ENCODE measurements at regions not wholly inside any gene's neighbourhood (a gene's known extent, or its start where the extent isn't known, plus 50 kb on each side); places are given as distances from the start of the nearest gene placed in this dataset.

DNA sequence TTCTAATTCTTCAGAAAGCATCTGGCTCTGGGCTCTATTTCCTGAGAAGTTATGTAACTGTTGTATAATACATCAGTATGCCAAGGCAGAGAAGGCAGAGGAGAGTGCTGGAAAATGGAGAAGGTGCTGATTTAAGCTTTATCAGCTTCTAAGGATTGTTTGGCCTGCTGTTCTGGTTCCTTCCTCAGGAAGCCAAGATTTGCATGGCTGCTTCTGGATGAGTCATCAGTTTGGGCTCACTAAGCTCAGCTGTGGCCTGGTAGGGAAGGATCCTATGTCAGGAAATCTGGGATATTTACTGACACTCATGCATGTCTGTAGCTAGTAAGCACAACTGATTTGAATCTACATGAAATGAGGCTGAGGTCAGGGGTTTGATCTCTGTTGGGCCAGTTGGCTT, 73.2 kb upstream of the ADGRL4 start:
- TF ChIP-seq NFIC (IDR thresholded peaks at IDR 0.05) (peak; percentile 74), TEAD4 (IDR thresholded peaks at IDR 0.05) (peak; percentile 73), CEBPB (IDR thresholded peaks at IDR 0.05) (peak; percentile 33; the same call in 1 of the 2 replicates), EGR1 (IDR thresholded peaks at IDR 0.05) (no peak), MAX (IDR thresholded peaks at IDR 0.05) (peak; percentile 39; the same call in 1 of the 2 replicates), USF1 (IDR thresholded peaks at IDR 0.05) (no peak), TCF12 (IDR thresholded peaks at IDR 0.05; ENCODE audit: low read depth) (peak; percentile 92), REST (IDR thresholded peaks at IDR 0.05; ENCODE audit: low read depth) (no peak), FOXM1 (IDR thresholded peaks at IDR 0.05; ENCODE audit: borderline replicate concordance, low read depth) (peak; percentile 63; the same call in 1 of the 2 replicates), RAD21 (IDR thresholded peaks at IDR 0.05; ENCODE audit: low read depth) (peak; percentile 41; the same call in 1 of the 2 replicates), CREB1 (IDR thresholded peaks at IDR 0.05; ENCODE audit: low read depth) (no peak), ZBTB7A (IDR thresholded peaks at IDR 0.05; ENCODE audit: low read depth) (no peak), YY1 (IDR thresholded peaks at IDR 0.05; ENCODE audit: low read depth) (peak; percentile 54; the same call in 1 of the 2 replicates), TAF1 (IDR thresholded peaks at IDR 0.05; ENCODE audit: low read depth) (no peak), EP300 (IDR thresholded peaks at IDR 0.05; ENCODE audit: borderline replicate concordance) (peak; percentile 85; the same call in 1 of the 2 replicates)

GRCh38 chr1:79074975-79075374, 68.4 kb upstream of the ADGRL4 start:
- no peak for TF ChIP-seq USF1 (IDR thresholded peaks at IDR 0.05)
- TF ChIP-seq CREB1 (IDR thresholded peaks at IDR 0.05; ENCODE audit: low read depth) = no peak
- no peak for TF ChIP-seq RAD21 (IDR thresholded peaks at IDR 0.05; ENCODE audit: low read depth)
- TF ChIP-seq TAF1 (IDR thresholded peaks at IDR 0.05; ENCODE audit: low read depth) = no peak
- no peak for TF ChIP-seq EGR1 (IDR thresholded peaks at IDR 0.05)

DNA sequence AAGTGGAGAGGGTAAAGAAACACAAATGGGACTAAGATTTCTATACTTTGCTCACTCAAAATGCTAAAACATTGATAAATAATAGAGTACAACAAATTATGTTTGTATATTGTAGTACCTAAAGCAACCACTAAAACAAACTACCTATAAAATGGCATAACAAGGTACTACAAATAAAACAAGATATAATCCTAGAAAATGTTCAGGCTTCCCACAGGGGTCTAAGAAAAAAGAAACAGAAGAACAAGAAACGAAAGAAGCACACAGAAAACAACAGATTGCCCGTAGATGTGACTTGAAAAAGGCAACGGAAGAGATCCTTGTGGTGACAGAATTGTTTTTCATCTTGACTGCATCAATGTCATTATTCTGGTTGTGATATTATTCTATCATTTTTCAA, 63.3 kb upstream of the ADGRL4 start:
- no peak for TF ChIP-seq TAF1 (IDR thresholded peaks at IDR 0.05; ENCODE audit: low read depth)
- no peak for TF ChIP-seq TCF12 (IDR thresholded peaks at IDR 0.05; ENCODE audit: low read depth)
- no peak for TF ChIP-seq FOXM1 (IDR thresholded peaks at IDR 0.05; ENCODE audit: borderline replicate concordance, low read depth)
- no peak for TF ChIP-seq EP300 (IDR thresholded peaks at IDR 0.05; ENCODE audit: borderline replicate concordance)
- no peak for TF ChIP-seq YY1 (IDR thresholded peaks at IDR 0.05; ENCODE audit: low read depth)
- no peak for TF ChIP-seq ZBTB7A (IDR thresholded peaks at IDR 0.05; ENCODE audit: low read depth)
- TF ChIP-seq RAD21 (IDR thresholded peaks at IDR 0.05; ENCODE audit: low read depth) = no peak
- TF ChIP-seq MAX (IDR thresholded peaks at IDR 0.05) = no peak
- no peak for TF ChIP-seq CREB1 (IDR thresholded peaks at IDR 0.05; ENCODE audit: low read depth)
- no peak for TF ChIP-seq TEAD4 (IDR thresholded peaks at IDR 0.05)
- no peak for TF ChIP-seq REST (IDR thresholded peaks at IDR 0.05; ENCODE audit: low read depth)
- TF ChIP-seq USF1 (IDR thresholded peaks at IDR 0.05) = no peak

DNA sequence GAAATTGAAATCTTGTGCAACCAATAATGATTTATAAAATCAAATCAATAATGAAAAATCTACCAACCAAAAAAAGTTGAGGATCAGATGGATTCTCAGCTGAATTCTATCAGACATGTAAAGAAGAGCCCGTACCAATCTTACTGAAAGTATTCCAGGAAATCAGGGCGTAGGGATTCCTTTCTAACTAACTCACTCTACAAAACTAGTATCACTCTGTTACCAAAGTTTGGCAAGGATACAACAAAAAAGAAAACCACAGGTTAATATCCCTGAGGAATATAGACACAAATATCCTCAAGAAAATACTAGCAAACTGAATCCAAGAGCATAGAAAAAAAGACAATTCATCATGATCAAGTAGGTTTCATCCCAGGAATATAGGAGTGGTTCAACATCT, 52.8 kb upstream of the ADGRL4 start:
- no peak for TF ChIP-seq REST (IDR thresholded peaks at IDR 0.05; ENCODE audit: low read depth)
- TF ChIP-seq RAD21 (IDR thresholded peaks at IDR 0.05; ENCODE audit: low read depth) = no peak
- no peak for TF ChIP-seq USF1 (IDR thresholded peaks at IDR 0.05)
